HG02884 (cell line): ENCODE measurements at regions not wholly inside any gene's neighbourhood (a gene's known extent, or its start where the extent isn't known, plus 50 kb on each side); places are given as distances from the start of the nearest gene placed in this dataset.
"Not testable (repeated sequence)": the region's sequence is repeated elsewhere in the genome, so short reads cannot be mapped to it uniquely, and the experiment has no call there.

Experiments
- ATAC-seq: cut with Tn5 transposase; IDR thresholded peaks from one replicate; pipeline ENCODE4 v1.9.1; 2021; ENCODE audit warnings: mild to moderate bottlenecking, moderate library complexity; ENCODE audit not compliant: unreplicated experiment

DNA sequence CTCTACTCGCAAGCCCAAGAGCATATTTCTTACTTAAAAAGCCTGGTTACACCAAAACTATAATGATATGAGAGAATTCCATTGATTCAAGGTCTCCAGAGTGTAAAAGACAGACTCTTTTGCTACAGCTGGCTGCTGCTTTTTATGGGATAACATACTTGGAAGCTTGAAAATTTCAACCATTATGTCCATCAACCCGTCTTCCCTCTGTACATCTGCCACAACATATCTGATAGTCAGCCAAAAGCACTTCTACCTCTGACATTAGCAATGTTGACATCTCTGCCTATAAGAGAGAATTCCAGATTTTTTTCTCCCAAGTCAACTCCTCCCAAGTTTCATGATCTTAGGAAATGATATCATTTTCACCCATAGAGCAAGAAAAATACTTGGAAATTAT is 54.4 kb upstream of the IQCM start:
- ATAC-seq: no peak

DNA sequence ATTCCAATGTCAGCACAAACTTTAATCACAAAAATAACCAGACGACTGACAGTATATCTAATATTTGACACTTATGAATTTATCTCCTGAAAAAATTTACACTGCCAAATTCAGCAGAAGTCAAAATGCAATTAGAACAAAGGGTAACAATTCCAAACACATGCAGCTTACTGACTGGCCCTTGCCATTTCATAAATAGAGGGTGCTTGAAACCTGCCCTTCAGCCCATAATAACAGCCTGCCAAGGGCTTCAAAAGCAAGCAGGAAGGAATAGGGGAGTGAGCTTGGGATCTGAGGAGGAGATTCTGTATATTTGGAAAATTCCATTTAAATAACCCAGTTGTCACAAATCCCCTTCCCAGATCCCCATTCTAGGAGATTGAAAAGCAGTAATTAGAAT is 66.1 kb upstream of the IQCM start:
- no peak for ATAC-seq

DNA sequence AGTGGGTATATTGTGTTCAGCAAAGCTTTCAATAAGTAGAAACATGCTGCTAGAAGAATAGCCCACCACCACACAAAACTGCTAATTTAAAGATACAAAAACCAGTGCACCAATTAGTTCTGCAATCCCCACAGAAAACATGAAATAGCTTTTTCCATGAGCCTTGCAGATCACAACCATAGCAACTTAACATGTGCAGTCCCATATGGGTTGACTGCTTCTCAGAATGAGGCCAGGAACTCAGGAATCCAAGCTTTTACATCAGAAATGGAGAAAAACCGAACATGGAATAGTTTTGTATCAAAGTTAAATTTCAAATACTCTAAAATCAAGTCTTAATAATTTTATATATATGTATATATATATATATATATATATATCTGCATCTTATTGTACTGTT is 66.6 kb upstream of the IQCM start:
- no peak for ATAC-seq

DNA sequence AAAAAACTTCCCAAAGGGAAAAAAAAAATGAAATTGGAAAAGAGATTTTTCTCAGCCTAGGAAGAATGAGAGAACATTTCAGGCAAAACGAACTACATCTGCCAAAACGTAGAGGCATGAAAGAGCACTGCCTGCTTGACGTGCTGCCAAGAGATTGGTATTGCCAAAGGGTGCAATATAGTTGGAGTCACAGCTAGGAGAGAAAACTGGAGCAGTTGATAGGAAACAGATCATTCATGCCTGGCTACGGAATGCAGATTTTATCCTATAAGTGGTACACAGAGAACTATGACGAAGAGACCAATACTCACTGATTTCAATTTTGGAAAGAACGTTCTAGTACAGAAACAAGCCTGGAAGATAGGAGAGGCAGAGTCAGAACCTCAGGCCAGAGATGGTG is 68.4 kb upstream of the IQCM start:
- no peak for ATAC-seq

DNA sequence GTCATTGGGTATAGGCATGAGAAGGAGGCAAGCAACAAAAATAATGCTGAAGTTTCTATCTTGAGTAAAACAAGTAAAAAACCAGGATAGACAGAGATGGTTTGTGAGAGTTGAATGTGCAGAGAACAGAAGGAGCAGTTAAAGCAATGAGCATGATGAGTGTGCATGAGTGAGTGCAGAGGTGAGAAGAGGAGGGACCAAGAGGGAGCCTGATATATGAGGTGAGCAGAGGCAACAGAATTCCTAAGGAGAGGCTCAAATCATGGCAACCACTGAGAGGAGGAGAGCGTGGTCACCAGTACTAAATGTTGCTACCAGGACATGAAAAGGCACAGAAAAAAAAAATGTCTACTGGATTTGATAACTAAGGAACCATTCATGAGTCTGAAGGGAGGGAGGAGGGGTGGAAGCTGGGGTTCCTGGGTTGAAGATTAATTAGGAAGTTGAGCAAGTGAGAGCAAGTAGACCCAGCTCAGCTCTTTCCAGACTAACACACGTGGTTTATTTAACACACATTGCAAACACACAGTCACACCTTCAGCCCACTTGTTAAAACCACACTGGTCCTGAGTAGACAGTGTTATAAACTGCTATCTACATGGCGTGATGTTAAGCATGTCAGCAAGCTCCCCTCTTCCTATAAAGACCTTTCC is 69.0 kb upstream of the IQCM start:
- ATAC-seq: no peak

DNA sequence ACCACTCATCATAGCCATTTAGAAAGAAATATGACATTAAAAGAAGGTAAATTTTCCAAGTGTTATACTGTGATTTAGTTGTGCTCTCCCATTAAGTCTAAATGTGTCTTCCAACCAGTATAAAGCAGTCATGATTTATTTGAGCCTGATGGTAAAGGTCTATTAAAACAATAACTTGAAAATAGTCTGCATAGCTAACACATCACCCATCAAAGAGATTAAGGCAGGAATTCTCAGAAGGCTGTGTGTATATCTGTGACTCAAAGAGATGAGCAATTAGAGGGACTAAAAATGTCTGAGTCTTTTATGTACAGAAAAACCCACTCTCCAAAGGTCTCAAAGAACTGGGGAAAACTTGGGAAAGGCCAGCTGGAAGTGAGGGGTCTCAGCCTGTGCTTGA is 70.3 kb upstream of the IQCM start:
- no peak for ATAC-seq

DNA sequence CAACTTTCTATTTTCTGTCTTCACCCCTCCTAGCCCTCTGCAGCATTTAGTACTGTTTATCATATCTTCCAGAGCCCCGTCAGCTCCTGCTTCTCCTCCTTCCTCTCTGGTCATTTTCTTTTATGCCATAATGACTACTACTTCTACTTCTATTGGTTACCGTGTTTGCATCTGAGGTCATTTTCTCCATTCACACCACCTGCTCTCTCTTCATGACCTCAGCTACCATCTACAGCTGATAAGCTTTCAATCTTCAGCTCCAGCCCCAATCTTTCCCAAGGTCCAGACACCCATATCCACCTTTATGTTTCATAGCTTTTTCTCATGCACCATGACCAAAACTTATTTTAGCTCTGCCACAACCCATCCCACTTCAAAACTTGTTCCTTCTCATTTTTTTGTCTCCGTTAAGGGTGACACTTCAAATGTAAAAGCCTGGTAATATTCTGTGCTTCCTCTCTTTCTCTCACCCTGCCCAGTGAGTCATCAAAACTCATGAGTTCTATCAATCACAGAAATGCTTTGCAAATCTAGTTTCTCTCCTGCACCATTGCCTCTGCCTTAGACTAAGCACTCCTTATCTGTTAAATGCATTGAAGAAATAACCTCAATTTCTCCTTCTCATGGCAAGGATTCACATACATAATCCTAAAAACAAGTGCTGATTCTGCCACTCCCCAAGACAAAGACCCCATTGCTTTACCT is 71.3 kb upstream of the IQCM start:
- ATAC-seq: no peak

DNA sequence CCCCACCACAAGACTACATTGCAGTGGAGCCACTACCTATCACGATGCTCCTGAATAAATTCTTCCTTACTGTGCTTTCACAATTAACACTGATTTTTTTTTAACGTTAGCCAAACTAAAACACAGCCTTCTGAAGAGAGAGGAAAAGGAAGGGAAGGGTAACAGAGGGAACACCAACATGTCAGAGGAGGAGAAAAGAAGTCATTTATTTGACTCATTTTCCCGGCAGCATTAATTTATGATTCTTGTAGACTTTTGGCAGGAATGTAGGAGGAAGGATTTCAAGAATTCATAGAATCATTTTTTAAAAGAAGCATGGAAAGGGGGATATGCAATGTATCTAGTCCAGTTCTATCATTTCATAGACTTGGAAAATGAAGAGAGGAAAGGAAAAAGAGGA is 74.3 kb upstream of the IQCM start:
- no peak for ATAC-seq

DNA sequence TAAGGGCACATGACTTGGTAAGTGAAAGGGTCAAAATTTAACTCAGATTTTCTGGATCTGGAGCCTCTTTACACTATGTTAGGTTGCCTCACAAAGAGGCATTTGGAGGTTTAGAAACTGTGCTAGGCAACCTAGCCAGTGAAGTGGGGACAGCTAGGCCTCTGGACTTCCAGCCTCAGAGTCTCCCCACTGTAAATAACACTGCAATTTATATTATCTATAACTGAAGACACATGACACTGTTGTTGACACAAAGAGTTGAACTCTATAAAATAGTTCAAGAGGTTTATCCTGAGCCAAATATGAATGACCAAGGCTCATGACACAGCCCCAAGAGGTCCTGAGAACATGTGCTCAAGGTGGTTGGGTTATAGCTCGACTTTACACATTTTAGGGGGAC is 74.9 kb upstream of the IQCM start:
- no peak for ATAC-seq

DNA sequence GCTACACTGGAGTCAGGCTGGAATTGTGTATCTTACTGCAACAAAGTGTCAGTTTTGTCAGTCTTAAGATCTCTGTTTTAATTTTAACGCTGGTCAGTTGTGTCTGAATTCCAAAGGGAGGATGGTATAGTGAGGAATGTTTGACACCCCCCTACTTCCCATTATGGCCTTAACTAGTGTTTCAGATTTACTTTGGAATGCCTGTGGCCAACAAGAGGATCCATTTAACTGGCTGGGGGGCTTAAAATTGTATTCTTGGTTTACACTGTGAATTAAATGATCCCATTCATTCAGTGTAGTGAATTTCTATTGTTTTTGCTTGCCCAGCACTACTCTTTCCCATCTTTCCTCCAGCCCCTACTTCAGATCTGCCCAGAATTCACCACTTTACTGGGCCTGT is 75.8 kb upstream of the IQCM start:
- no peak for ATAC-seq

DNA sequence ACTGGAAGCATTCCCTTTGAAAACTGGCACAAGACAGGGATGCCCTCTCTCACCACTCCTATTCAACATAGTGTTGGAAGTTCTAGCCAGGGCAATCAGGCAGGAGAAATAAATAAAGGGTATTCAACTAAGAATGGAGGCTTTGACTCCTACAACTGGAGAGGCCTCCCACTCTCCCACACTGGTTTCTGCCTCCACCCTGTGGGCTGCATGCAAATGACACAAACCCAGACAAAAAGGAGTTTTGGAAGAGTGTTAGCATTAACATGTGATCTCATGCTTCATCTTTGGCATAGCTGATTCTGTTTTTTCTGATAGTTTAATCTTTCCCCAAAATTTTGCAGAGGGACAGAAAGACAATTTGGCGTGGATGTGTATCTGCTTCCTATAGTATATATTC is 80.8 kb upstream of the IQCM start:
- ATAC-seq: no peak

DNA sequence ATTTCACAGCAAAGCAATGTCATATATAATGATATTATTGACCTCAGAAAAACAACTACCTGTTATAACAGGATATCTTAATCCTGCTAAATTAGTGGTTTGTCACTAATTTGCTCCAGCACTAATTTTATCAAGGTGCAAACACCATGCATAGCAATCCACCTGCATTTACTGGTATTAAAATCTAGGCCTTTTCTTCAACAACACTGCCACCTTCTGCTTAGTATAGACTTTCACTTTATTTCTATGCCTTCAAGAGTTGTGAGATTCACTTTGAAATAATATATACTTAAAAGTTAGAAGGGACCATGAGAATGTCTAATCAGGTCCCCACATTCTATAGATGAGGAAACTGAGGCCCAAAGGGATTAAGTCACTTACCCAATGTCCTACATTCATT is 82.1 kb upstream of the IQCM start:
- ATAC-seq: no peak

DNA sequence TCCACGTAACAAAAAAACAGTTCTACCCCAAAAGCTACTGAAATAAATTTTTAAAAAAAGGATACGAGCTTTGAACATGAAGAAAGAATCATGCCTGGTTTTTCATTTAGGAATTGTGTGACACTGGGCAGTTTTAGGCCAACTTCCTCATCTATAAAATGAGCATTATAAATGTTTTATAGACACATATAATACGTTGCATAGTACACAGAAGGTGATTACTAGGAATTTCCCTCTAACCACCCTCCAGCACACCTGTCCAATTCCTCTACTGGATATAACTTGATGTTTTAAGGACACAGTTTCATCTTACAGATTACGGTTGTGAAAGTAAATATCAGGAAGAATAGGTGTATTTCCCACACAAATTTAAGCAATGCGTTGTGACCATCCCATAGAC is 85.5 kb upstream of the IQCM start:
- no peak for ATAC-seq

DNA sequence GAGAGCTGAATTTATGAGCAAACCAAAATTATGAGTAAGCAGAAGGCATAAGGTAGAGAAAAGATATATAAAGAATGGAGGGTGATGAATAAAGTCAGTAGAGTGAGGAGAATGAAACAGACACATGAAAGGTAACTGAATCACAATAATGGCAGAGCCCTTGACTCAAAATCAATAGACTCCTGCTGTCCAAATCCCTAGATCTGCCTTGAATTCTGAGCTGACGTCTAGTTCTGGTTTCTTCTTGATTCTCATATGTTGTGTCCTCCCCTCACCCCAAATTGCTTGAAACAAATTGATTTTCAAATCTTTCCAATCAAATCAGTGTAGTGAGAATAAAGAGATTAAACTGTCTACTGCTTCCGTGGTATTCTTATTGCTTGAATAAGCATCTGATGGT is 86.6 kb upstream of the IQCM start:
- no peak for ATAC-seq

DNA sequence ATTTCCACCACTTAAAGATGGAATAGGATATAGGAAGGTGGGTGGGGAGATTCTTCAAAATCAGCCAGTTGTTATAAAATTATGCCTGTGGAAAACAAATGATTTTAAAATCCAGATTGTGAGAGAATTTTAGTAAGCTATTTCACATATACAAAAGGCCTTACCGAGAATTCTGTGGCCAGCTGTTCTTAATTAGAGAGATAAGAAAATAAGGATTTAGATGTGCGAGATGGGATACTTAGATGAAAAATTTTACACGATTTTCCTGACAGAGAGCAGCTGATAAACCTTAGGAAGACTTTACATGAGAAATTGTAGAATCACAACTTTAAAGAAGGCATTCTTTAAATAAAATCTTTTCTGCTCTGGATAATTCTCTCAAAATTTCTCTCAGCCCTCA is 94.5 kb upstream of the IQCM start:
- ATAC-seq: no peak

DNA sequence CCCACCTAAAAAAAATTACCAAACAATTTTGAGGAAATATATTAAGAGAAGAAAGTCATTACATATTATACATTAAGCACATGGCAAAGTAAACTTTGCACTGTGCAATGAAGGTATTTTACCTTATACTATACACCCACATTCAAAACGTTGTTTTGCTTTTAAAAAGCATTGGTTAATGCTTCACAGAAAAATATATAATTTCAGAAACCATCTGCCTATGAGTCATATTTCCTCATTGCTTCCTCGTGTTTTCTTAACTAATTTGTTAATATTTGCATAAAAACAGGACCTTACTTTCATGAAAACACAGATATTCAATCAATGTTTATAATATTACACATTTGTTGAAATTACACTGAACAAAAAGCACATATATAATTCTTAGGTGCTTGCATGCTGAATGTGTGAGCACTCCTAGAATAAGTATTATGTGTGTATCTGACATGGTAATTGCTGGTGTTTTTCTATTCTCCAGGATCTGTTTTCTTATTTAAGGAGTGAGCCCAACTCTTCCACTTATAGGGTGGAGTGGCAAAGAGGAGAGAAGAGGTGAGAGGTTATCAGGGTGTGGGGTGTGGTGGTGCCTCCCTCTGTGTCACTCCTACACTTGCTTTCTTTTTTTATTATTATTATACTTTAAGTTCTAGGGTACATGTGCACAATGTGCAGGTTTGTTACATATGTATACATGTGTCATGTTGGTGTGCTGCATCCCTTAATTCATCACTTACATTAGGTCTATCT is 95.1 kb upstream of the IQCM start:
- ATAC-seq: no peak

DNA sequence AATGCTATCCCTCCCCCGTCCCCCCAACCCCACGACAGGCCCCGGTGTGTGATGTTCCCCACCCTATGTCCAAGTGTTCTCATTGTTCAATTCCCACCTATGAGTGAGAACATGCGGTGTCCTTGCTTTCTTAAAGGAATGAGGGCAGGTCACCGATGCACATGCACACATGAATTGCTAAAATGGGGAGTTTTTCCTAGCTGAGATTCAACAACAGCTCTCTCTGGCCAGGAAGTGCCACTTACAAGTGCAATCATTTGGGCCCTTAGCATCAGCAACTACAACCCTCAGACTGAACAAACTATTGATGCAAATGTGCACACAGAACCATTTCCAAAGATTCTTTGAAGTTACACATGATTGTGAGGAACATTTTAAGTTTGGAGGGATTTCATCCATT is 95.7 kb upstream of the IQCM start:
- no peak for ATAC-seq

DNA sequence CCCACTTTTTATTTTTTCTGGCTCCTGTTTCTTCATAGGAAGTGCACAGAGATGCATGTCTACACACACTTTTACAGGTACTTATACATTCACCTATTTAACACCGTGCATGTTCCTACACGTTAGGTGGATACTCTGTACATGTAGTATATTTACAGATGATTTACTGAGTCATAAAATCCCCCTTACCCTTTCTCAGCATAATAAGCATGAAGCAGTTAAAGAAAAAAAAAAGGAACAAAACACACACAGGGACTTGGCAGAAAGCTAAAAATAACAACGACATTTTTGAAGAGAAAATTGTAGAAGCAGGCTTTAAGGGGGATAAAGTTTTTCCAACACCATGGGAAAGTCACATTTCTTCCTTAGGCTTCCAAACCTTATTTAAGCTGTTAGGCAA is 96.4 kb upstream of the IQCM start:
- ATAC-seq: no peak

DNA sequence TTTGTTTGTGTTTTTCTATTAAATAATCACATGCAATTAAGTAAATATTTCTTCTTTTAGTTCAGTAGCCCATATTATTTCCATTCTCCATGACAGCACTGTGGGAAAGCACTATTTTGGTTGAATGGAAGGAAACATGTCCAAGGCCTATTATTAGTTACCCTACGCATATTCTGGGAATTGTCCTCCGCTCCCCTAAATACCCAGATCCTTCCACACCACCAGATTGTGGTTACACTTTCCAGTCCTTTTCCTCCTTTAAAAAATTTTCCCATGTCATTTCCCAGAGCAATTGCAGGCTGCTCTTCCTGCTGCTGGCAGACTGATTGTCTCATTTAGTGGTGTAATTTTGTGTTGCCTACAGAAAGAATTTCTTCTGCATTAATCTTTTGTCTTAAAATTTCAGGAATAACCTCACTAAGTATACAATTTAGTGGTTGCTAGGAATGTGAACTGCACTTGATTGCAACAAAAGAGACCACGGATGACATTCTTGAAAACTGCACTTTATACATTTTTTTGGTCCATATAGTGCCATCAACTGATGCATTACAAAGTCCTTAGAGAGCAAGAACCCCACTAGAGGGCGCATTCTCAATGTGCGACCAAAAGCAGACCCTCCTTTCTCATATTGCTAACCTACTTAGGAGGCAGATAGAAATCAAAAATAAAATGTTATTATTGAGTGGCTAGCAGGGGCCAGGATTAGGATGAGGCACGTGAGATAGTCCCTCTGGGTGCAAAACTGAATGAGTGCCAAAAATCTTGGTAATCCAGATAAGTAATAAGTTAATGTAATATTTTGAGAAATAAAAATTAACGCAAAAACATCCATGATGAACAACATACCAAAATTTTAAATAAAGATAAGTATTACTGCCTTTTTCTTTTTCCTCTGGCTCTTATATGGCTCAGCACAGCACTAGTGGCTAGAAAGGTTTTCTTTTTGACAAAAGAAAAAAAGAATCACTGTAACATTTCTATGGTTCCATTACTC is 98.8 kb upstream of the IQCM start:
- peak; percentile 93 for ATAC-seq

DNA sequence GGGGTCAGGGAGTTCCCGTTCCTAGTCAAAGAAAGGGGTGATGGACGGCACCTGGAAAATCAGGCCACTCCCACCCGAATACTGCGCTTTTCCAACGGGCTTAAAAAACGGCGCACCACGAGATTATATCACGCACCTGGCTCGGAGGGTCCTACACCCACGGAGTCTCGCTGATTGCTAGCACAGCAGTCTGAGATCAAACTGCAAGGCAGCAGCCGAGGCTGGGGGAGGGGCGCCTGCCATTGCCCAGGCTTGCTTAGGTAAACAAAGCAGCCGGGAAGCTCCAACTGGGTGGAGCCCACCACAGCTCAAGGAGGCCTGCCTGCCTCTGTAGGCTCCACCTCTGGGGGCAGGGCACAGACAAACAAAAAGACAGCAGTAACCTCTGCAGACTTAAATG is 100.1 kb upstream of the IQCM start:
- ATAC-seq: not testable (repeated sequence)

DNA sequence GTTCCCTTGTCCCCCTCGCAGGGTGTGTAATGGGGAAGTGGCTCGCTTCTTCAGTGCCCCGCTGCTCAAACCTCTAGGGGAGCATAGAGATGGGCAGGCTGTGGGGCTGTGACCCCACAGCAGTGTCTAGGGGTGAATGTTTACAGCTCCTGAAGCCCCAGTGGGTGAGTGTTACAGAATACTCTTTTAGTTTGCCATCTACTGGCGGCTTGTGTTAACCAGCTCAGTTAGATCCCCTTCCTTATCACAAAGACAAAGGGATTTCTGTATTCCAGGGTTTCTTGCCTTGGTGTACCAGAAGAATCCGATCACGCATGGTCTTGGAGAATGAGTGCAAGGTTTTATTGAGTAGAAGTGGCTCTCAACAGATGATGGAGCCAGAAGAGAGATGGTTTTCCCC is 108.1 kb upstream of the IQCM start:
- no peak for ATAC-seq
